IPS-NIHi7 (cell line): ENCODE measurements at regions not wholly inside any gene's neighbourhood (a gene's known extent, or its start where the extent isn't known, plus 50 kb on each side); places are given as distances from the start of the nearest gene placed in this dataset.

Experiments used
- DNase-seq: peaks from one replicate; pipeline ENCODE4 v3.0.0; 2012; ENCODE audit warnings: mixed read lengths; ENCODE audit errors: extremely low spot score

GRCh38 chr11:109972181-109972715, 120.9 kb upstream of the ZC3H12C start:
- no peak for DNase-seq

- no peak for DNase-seq
Measured at GRCh38 chr11:109972939-109973338, 120.3 kb upstream of the ZC3H12C start.

- no peak for DNase-seq
Measured at GRCh38 chr11:109973486-109973885, 119.7 kb upstream of the ZC3H12C start.

GRCh38 chr11:109974523-109974922, 118.7 kb upstream of the ZC3H12C start:
- DNase-seq = no peak

- DNase-seq = no peak
Measured at GRCh38 chr11:109978895-109979294, 114.3 kb upstream of the ZC3H12C start.

GRCh38 chr11:109981031-109981636, 112.1 kb upstream of the ZC3H12C start:
- DNase-seq = no peak

DNA sequence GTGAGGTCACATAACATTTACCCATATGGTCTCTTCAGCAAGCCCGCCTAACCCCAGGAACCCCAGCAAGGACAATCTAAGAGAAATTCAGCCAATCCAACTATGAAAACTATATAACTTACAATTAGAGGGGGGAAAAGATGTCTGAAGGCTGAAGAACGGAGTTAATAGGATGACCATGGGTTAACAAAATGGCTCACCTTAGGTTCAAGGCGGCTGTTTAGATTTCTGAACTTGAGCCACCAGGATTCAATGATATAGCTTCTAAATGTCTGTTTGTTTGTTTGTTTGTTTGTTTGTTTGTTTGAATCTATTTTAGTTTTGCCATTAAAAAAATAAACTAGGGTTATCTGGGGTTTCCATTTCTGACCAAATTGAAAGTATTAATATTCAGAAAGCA, 109.8 kb upstream of the ZC3H12C start:
- DNase-seq = no peak

- DNase-seq = no peak
Measured at GRCh38 chr11:109984634-109985289, 108.4 kb upstream of the ZC3H12C start.

DNA sequence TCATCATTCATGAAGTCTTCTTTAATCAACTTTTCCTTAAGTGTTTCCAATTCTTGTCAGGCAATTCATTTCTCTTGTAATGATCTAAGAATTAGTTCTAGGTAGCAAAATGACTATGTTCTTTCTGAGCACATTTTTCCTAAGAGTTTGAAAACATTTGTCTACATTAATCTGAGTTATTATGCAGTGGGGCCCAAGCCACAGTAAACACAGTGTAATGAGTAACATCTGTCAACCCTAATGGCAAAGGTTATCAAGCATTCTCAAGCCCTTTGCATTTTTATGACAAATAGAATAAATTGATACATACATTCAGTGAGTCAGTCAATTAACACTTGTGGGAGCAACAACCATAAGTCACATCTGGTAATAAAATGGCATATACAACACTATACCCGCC, 106.7 kb upstream of the ZC3H12C start:
- DNase-seq = no peak

GRCh38 chr11:109991835-109992234, 101.4 kb upstream of the ZC3H12C start:
- DNase-seq = no peak

- DNase-seq = no peak
Measured at GRCh38 chr11:109993786-109994185, 99.4 kb upstream of the ZC3H12C start.

- peak; percentile 31 for DNase-seq
Measured at GRCh38 chr11:109994907-109995306, 98.3 kb upstream of the ZC3H12C start.

DNA sequence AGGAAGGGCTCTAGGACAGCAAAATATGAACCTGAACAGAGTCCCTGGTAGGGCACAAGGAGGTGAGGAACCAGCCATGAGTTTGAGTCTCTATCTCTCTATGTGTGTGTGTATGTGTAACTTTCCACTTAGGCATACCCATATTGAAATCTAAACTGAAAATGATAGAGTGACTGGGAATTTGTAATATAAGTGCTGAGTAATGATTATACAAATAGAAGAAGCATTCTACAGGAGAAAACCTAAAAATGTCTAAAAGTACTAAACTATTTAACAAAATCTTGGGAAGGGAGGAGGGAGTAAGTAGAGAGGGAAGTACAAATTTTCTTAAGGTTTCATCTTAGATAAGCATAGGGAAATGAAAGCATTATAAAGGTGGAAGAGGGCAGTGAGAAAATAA, 97.1 kb upstream of the ZC3H12C start:
- DNase-seq = no peak

DNA sequence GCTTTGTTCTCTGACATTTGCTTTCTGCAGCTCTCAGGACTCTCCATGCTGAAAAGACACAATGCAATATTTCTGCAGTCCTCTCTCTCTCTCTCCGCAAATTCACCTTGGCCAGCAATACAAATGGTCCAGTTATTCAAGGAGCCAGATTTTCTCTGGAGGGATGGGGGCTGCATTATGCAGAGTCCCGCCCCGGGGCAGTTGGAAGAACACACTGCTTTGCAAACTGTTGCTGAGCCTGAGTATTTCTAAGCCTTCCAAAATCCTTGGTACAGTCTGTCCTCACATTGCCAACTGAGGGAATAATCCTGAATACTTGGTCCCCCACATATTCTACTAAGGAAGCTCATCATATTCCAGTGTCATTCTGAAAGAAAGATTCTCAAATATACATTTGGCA, 94.3 kb upstream of the ZC3H12C start:
- no peak for DNase-seq

GRCh38 chr11:110000031-110000502, 93.1 kb upstream of the ZC3H12C start:
- no peak for DNase-seq

- no peak for DNase-seq
Measured at GRCh38 chr11:110000850-110001249, 92.3 kb upstream of the ZC3H12C start.

- DNase-seq = no peak
Measured at GRCh38 chr11:110003426-110003825, 89.8 kb upstream of the ZC3H12C start.

- DNase-seq = no peak
Measured at GRCh38 chr11:110011595-110011994, 81.6 kb upstream of the ZC3H12C start.

DNA sequence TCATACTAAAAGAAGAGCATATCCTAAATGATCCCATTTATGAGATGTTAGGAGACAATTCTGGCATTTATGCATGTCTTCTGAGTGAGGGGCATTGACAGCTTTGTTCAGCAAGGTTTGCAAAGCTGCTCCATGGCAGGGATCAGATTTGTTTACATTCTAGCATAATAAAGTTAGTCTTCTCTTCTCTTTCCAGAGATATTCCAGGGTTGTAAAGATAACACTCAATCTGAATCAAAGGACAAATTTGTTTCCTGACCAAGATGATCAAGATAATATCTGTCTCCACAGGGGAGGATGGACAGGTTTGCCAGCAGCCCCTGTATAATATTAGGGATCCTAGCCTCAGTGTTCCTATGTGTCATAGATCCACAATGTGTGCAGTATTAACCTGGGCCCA, 77.5 kb upstream of the ZC3H12C start:
- no peak for DNase-seq

- no peak for DNase-seq
Measured at GRCh38 chr11:110019675-110020074, 73.5 kb upstream of the ZC3H12C start.

GRCh38 chr11:110022548-110022947, 70.6 kb upstream of the ZC3H12C start:
- DNase-seq = no peak

DNA sequence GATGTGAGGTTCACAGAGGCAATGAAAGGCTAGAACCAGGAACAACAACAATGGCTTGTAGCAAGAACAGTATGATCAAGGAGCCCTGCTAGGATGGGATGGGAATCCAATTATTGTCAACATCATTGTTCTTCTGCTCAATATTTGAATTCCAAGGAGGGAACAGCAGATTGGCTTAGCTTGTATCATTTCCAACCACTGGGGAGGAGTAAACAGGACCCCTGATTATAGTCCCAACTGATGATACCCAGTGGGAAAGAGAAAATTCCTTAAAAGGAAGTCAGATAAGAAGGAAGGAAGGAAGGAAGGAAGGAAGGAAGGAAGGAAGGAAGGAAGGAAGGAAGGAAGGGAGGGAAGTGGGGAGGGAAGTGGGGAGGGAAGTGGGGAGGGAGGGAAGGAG, 69.5 kb upstream of the ZC3H12C start:
- DNase-seq = no peak

- no peak for DNase-seq
Measured at GRCh38 chr11:110026858-110027626, 66.2 kb upstream of the ZC3H12C start.
